ENCODE measurements at regions not wholly inside any gene's neighbourhood (a gene's known extent, or its start where the extent isn't known, plus 50 kb on each side); places are given as distances from the start of the nearest gene placed in this dataset.

DNA sequence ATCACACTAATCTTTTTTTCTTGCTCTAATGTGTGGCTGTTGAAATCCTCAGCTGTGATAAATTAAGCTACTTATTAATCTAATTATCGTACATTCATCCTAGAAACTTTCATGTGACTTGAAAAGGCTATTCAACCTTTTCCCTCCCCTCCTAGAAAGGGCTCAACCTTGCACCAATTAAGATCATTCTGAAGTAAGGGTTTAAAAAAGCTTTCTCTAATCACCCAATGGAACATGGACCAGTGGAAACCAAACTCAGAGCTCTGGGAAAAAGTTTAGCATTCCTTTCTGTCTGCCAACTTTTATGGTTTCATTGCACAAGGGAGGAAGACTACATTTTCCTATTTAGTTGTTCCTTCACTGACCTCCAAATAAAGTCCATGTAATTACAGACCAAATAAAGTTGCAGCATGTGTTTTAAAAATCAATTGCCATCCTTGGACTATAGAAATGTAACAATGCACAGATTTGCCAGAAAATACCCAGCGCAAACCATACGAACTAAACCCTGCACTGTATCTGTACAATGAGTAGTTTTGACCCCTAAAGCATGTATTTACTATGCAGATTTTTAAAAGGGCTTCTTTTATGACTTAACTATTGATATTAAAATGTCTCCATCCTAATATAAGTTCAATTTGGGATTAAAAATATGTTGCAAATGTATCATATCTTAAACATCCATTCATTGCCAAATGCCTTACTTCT lies 142.6 kb upstream of the OTX2 start:
- TF ChIP-seq HMG20A (CRISPR knock-in tag; conservative IDR thresholded peaks at IDR 0.05): no peak
- TF ChIP-seq ZNF197 (CRISPR knock-in tag; IDR thresholded peaks at IDR 0.05; ENCODE audit: low read depth): no peak
- TF ChIP-seq, protein P1, sequence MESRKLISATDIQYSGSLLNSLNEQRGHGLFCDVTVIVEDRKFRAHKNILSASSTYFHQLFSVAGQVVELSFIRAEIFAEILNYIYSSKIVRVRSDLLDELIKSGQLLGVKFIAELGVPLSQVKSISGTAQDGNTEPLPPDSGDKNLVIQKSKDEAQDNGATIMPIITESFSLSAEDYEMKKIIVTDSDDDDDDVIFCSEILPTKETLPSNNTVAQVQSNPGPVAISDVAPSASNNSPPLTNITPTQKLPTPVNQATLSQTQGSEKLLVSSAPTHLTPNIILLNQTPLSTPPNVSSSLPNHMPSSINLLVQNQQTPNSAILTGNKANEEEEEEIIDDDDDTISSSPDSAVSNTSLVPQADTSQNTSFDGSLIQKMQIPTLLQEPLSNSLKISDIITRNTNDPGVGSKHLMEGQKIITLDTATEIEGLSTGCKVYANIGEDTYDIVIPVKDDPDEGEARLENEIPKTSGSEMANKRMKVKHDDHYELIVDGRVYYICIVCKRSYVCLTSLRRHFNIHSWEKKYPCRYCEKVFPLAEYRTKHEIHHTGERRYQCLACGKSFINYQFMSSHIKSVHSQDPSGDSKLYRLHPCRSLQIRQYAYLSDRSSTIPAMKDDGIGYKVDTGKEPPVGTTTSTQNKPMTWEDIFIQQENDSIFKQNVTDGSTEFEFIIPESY (CRISPR knock-in tag; IDR thresholded peaks at IDR 0.05): no peak
- TF ChIP-seq CBX1 (IDR thresholded peaks at IDR 0.05; ENCODE audit: low read depth): no peak
- BruUV-seq (replicated peaks): no TSS peak
- in situ Hi-C loops (cut with MboI) (no loop called here), intact Hi-C loops (cut with micrococcal nuclease) (no loop called here)
- CTCF ChIA-PET (ENCODE audit: low intra/inter-chr PET ratio): interaction anchor here (0.6 kb wide), 1 partner anchor 1150 kb away, joined by 5 read pairs; no protein-coding TSS in a partner anchor
- POLR2A ChIA-PET: no interaction called here
- Histone ChIP-seq H4K20me1 (replicated peaks; ENCODE audit: control insufficient read depth, insufficient read depth, low read length) (no peaks in the 10 kb centered on the region), H3K79me2 (ENCODE audit: control insufficient read depth, insufficient read depth, low read length) (no peaks in the 10 kb centered on the region), H2AFZ (ENCODE audit: low read depth, low read length) (no peak overlapping the region), H3K4me3 (no peak overlapping the region), H3K4me1 (replicated peaks in 1 of 2; ENCODE audit: control insufficient read depth in 2 of 2, insufficient read depth in 2 of 2, low read length in 2 of 2) (no peaks in the 10 kb centered on the region), H3K9ac (ENCODE audit: insufficient read depth in 1 of 2, low read depth in 2 of 2, low read length in 2 of 2) (no peak overlapping the region), H3K27ac (ENCODE audit: extremely low read depth, low read depth, low read length) (no peak overlapping the region), H3K4me2 (ENCODE audit: insufficient read depth, low read length) (no peak overlapping the region), H3K36me3 (ENCODE audit: control insufficient read depth, insufficient read depth, low read length) (no peaks in the 10 kb centered on the region), H3K9me3 (replicated peaks; ENCODE audit: control insufficient read depth, insufficient read depth, low read depth, low read length) (no peaks in the 10 kb centered on the region), H3K9me1 (ENCODE audit: control insufficient read depth, insufficient read depth, low read length) (no peaks in the 10 kb centered on the region), H3K27me3 (ENCODE audit: control insufficient read depth in 2 of 2, insufficient read depth in 2 of 2, low read length in 2 of 2) (no peaks in the 10 kb centered on the region)
- no peak for DNase-seq (ENCODE audit: extremely low read depth in 1 of 4, low spot score in 3 of 4)
- FAIRE-seq: no peak
- ATAC-seq: no peak
- WGBS (ENCODE audit: insufficient coverage, low coverage, missing lambda C conversion rate): 89% methylated on average over 3 of the region's 3 CpGs

Data from K562 (cell line).